SK-N-SH (cell line): ENCODE measurements at regions not wholly inside any gene's neighbourhood (a gene's known extent, or its start where the extent isn't known, plus 50 kb on each side); places are given as distances from the start of the nearest gene placed in this dataset.
"Not testable (repeated sequence)": the region's sequence is repeated elsewhere in the genome, so short reads cannot be mapped to it uniquely, and the experiment has no call there.

Experiments
- CTCF ChIA-PET: fragments of 300-600, 350-600 bp; formaldehyde crosslinking; extraction: SDS; loops from one replicate; lab custom pipeline; 2021; lab: Yijun Ruan, JAX
- POLR2A ChIA-PET: fragments of 350-600 bp; sonication (Branson Sonifier 250); formaldehyde crosslinking; extraction: SDS; loops from one replicate; lab custom pipeline; 2020; ENCODE audit warnings: antibody characterized with exemption, inconsistent platforms; lab: Yijun Ruan, JAX
- DNase-seq: peaks from one replicate; pipeline ENCODE4 v3.0.0; 2012
- H2AFZ ChIP-seq: fragments of 200-600 bp; sonication (generic); 2 replicates; pipeline ENCODE4 v1.8.1; 2016; ENCODE audit warnings: antibody characterized with exemption, mild to moderate bottlenecking, low read depth
- H3F3A ChIP-seq: fragments of 200-600 bp; sonication (generic); replicated peaks from 2 replicates; pipeline ENCODE3; 2016; ENCODE audit warnings: antibody characterized with exemption, mild to moderate bottlenecking; ENCODE audit not compliant: insufficient read depth
- H3K27ac ChIP-seq, 2 experiments: fragments of 200-500 bp in 1 of 2; fragments of 200-600 bp in 1 of 2; sonication (Bioruptor generic) in 1 of 2; sonication (generic), shearing (Covaris generic) in 1 of 2; 2 replicates each; pipeline versions ENCODE4 v1.5.1 to v1.6.1; 2014 to 2016; ENCODE audit warnings: low read depth in 2 of 2, inconsistent platforms in 1 of 2, low read length in 1 of 2, mild to moderate bottlenecking in 1 of 2, mixed read lengths in 1 of 2
- H3K27me3 ChIP-seq: fragments of 200-600 bp; sonication (generic), shearing (Covaris generic); 2 replicates; pipeline ENCODE4 v1.6.1; 2016; ENCODE audit warnings: mixed run types; ENCODE audit not compliant: insufficient read depth
- H3K36me3 ChIP-seq, 2 experiments: fragments of 200-500 bp in 1 of 2; fragments of 200-600 bp in 1 of 2; sonication (Bioruptor generic) in 1 of 2; sonication (generic) in 1 of 2; replicated peaks in 1 of 2; 2 replicates each; pipeline versions ENCODE3 to v1.5.1; 2014 to 2016; ENCODE audit warnings: low read length in 1 of 2, mild to moderate bottlenecking in 1 of 2; ENCODE audit not compliant: insufficient read depth in 2 of 2, control insufficient read depth in 1 of 2
- H3K4me1 ChIP-seq, 2 experiments: fragments of 200-500 bp in 1 of 2; fragments of 200-600 bp in 1 of 2; sonication (Bioruptor generic) in 1 of 2; sonication (generic), shearing (Covaris generic) in 1 of 2; 2 replicates each; pipeline versions ENCODE4 v1.5.1 to v1.6.1; 2014 to 2016; ENCODE audit warnings: low read depth in 1 of 2, low read length in 1 of 2, mixed run types in 1 of 2; ENCODE audit not compliant: insufficient read depth in 2 of 2, control insufficient read depth in 1 of 2
- H3K4me2 ChIP-seq: fragments of 200-600 bp; sonication (generic), shearing (Covaris generic); 2 replicates; pipeline ENCODE4 v1.6.1; 2017; ENCODE audit warnings: mixed run types
- H3K4me3 ChIP-seq, 2 experiments: fragments of 200-500 bp in 1 of 2; fragments of 200-600 bp in 1 of 2; sonication (Bioruptor generic) in 1 of 2; sonication (generic), shearing (Covaris generic) in 1 of 2; 2 replicates each; pipeline versions ENCODE4 v1.5.1 to v1.8.1; 2014 to 2016; ENCODE audit warnings: low read depth in 2 of 2, inconsistent platforms in 1 of 2, low read length in 1 of 2, mild to moderate bottlenecking in 1 of 2, mixed read lengths in 1 of 2, moderate library complexity in 1 of 2
- H3K79me2 ChIP-seq: fragments of 200-600 bp; sonication (generic); 2 replicates; pipeline ENCODE4 v1.8.1; 2017; ENCODE audit warnings: mild to moderate bottlenecking; ENCODE audit not compliant: insufficient read depth
- H3K9ac ChIP-seq: fragments of 200-600 bp; sonication (generic); 2 replicates; pipeline ENCODE4 v1.6.1; 2017; ENCODE audit warnings: mixed run types
- H3K9me2 ChIP-seq: fragments of 200-600 bp; sonication (generic); 2 replicates; pipeline ENCODE4 v1.6.1; 2017; ENCODE audit warnings: mixed run types
- H3K9me3 ChIP-seq: fragments of 200-600 bp; sonication (generic); 2 replicates; pipeline ENCODE4 v1.6.1; 2017; ENCODE audit warnings: mixed run types, mild to moderate bottlenecking, moderate library complexity
- H4K20me1 ChIP-seq: fragments of 200-600 bp; sonication (generic); 2 replicates; pipeline ENCODE4 v1.6.1; 2017; ENCODE audit warnings: mild to moderate bottlenecking, mixed run types; ENCODE audit not compliant: insufficient read depth
- CHD2 ChIP-seq: fragments of 150-350 bp; IDR thresholded peaks from 2 replicates; pipeline ENCODE4 v1.6.1; 2018; ENCODE audit warnings: low read length; ENCODE audit not compliant: partially characterized antibody
- CTCF ChIP-seq: fragments of 200-600 bp; sonication (generic); IDR thresholded peaks from 2 replicates; pipeline ENCODE4 v1.6.1; 2017; ENCODE audit warnings: antibody characterized with exemption, mild to moderate bottlenecking, moderate library complexity
- ELF1 ChIP-seq: IDR thresholded peaks from 2 replicates; pipeline ENCODE4 v1.4.0; 2012
- FOXJ3 ChIP-seq: sonication (generic); formaldehyde crosslinking; IDR thresholded peaks from 2 replicates; pipeline ENCODE4 v1.5.1; 2020; ENCODE audit warnings: mild to moderate bottlenecking, missing genetic modification reagents
- FOXM1 ChIP-seq: IDR thresholded peaks from 2 replicates; pipeline ENCODE4 v1.4.0; 2012; ENCODE audit warnings: low read depth, mild to moderate bottlenecking
- GATA2 ChIP-seq: sonication (generic); formaldehyde crosslinking; IDR thresholded peaks from 2 replicates; pipeline ENCODE4 v1.5.0; 2020; ENCODE audit warnings: mild to moderate bottlenecking, missing genetic modification reagents
- JUND ChIP-seq: IDR thresholded peaks from 2 replicates; pipeline ENCODE4 v1.4.0; 2012
- MAX ChIP-seq: IDR thresholded peaks from 2 replicates; pipeline ENCODE4 v1.4.0; 2012; ENCODE audit warnings: low read depth
- MEF2A ChIP-seq: IDR thresholded peaks from 2 replicates; pipeline ENCODE4 v1.4.0; 2012; ENCODE audit warnings: low read depth, borderline replicate concordance
- NFIC ChIP-seq: IDR thresholded peaks from 2 replicates; pipeline ENCODE4 v1.4.0; 2012; ENCODE audit warnings: borderline replicate concordance
- NRF1 ChIP-seq: IDR thresholded peaks from 2 replicates; pipeline ENCODE4 v1.6.1; 2012; ENCODE audit warnings: low read depth, mild to moderate bottlenecking, low read length
- PBX3 ChIP-seq: IDR thresholded peaks from 2 replicates; pipeline ENCODE4; 2012
- POLR2AphosphoS5 ChIP-seq: IDR thresholded peaks from 2 replicates; pipeline ENCODE4 v1.6.1; 2012; ENCODE audit warnings: low read depth, low read length
- REST ChIP-seq: IDR thresholded peaks from 2 replicates; pipeline ENCODE4 v1.6.1; 2012; ENCODE audit warnings: mild to moderate bottlenecking, low read depth, low read length, moderate library complexity
- RFX5 ChIP-seq: IDR thresholded peaks from 2 replicates; pipeline ENCODE4 v1.6.1; 2012; ENCODE audit warnings: mild to moderate bottlenecking, improper control_type of control experiment, low read length
- SIN3A ChIP-seq: IDR thresholded peaks from 2 replicates; pipeline ENCODE4 v1.6.1; 2012; ENCODE audit warnings: low read depth, mild to moderate bottlenecking, low read length, moderate library complexity, borderline replicate concordance
- SMC3 ChIP-seq: IDR thresholded peaks from 2 replicates; pipeline ENCODE4 v1.6.1; 2012; ENCODE audit warnings: low read depth, low read length, improper control_type of control experiment
- TCF12 ChIP-seq: IDR thresholded peaks from 2 replicates; pipeline ENCODE4 v1.4.0; 2012
- YY1 ChIP-seq: IDR thresholded peaks from 2 replicates; pipeline ENCODE4 v1.4.0; 2012; ENCODE audit warnings: low read depth, mild to moderate bottlenecking
- WGBS: methylation state at CpG from one replicate; pipeline ENCODE4 v1.1.6; 2017; ENCODE audit warnings: low lambda C conversion rate; 5-methylcytosine and 5-hydroxymethylcytosine counted together

GRCh38 chr17:31677681-31678080, 181.4 kb downstream of the COPRS start:
- no peak overlapping the region for H3K4me2 ChIP-seq
- no peak overlapping the region for H3K27ac ChIP-seq
- no peaks in the 10 kb centered on the region for H3K9me2 ChIP-seq
- H3F3A ChIP-seq: peaks cover 21% of the 10 kb centered on the region
- H3K9ac ChIP-seq: no peak overlapping the region
- no peak overlapping the region for H2AFZ ChIP-seq
- no peaks in the 10 kb centered on the region for H3K27me3 ChIP-seq
- TF ChIP-seq NFIC (no peak), CTCF (no peak), JUND (no peak), PBX3 (no peak), RFX5 (no peak), ELF1 (no peak), MEF2A (no peak), SIN3A (no peak), MAX (no peak), FOXJ3 (CRISPR knock-in tag) (no peak), TCF12 (no peak), CHD2 (no peak), YY1 (no peak), NRF1 (no peak), FOXM1 (no peak)
- no peaks in the 10 kb centered on the region for H4K20me1 ChIP-seq
- H3K36me3 ChIP-seq: no peaks in the 10 kb centered on the region
- no peaks in the 10 kb centered on the region for H3K9me3 ChIP-seq
- ChIA-PET POLR2A (no interaction called here), CTCF (interaction anchor here (1.2 to 2.5 kb wide), 2 partner anchors 119 to 154 kb away, joined by 3 to 7 read pairs; no protein-coding TSS in a partner anchor)
- 88% methylated on average over 3 of the region's 6 CpGs for WGBS
- peaks cover 0 to 22% of the 10 kb centered on the region in 2 experiments; a peak in 3 of 4 replicates for H3K4me1 ChIP-seq
- H3K79me2 ChIP-seq: no peaks in the 10 kb centered on the region
- DNase-seq: no peak
- no peak overlapping the region for H3K4me3 ChIP-seq

GRCh38 chr17:31677036-31677435, 182.0 kb downstream of the COPRS start:
- 83% methylated on average over 4 of the region's 4 CpGs for WGBS
- CTCF ChIA-PET: interaction anchor here (2.5 kb wide), 1 partner anchor 118 kb away, joined by 7 read pairs; no protein-coding TSS in a partner anchor
- TF ChIP-seq GATA2 (CRISPR knock-in tag): no peak
- TF ChIP-seq POLR2AphosphoS5: no peak
- TF ChIP-seq SMC3: no peak
- TF ChIP-seq FOXJ3 (CRISPR knock-in tag): no peak
- TF ChIP-seq REST: no peak
- TF ChIP-seq, all 33 proteins: peak for 0
- no peak overlapping the region for H2AFZ ChIP-seq
- H3K4me1 ChIP-seq: peaks cover 2 to 22% of the 10 kb centered on the region in 2 experiments; a peak in 3 of 4 replicates
- peaks cover 18% of the 10 kb centered on the region for H3F3A ChIP-seq
- H4K20me1 ChIP-seq: no peaks in the 10 kb centered on the region
- no peaks in the 10 kb centered on the region for H3K9me2 ChIP-seq
- H3K9me3 ChIP-seq: no peaks in the 10 kb centered on the region
- no peak overlapping the region for H3K4me3 ChIP-seq
- H3K27me3 ChIP-seq: no peaks in the 10 kb centered on the region
- no peaks in the 10 kb centered on the region for H3K79me2 ChIP-seq
- H3K36me3 ChIP-seq: no peaks in the 10 kb centered on the region
- H3K9ac ChIP-seq: no peak overlapping the region
- no peak overlapping the region for H3K4me2 ChIP-seq
- no peak overlapping the region for H3K27ac ChIP-seq
- no peak for DNase-seq
- POLR2A ChIA-PET: no interaction called here

- H3K4me3 ChIP-seq, H3K9me3 ChIP-seq, DNase-seq, H3K79me2 ChIP-seq, H3K9ac ChIP-seq, H2AFZ ChIP-seq, H3K9me2 ChIP-seq, H3K36me3 ChIP-seq, POLR2A ChIA-PET, H3K4me2 ChIP-seq, CTCF ChIA-PET, H3K27me3 ChIP-seq, H4K20me1 ChIP-seq: not testable (repeated sequence)
- Histone ChIP-seq H3F3A (peaks cover 18% of the 10 kb centered on the region), H3K27ac (peak overlapping the region; percentile 26 to 55; a peak in 2 of 4 replicates), H3K4me1 (peaks cover 2 to 22% of the 10 kb centered on the region in 2 experiments; a peak in 3 of 4 replicates)
- WGBS: 93% methylated on average over 5 of the region's 5 CpGs
These were observed 183.7 kb downstream of the COPRS start for GRCh38 chr17:31675392-31675791.
